SK-N-SH treated with all-trans-retinoic acid at 6 μM for 48 hours (cell line): ENCODE measurements at regions not wholly inside any gene's neighbourhood (a gene's known extent, or its start where the extent isn't known, plus 50 kb on each side); places are given as distances from the start of the nearest gene placed in this dataset.

Source experiments
- ATAC-seq: fragments of 200-7000 bp; cut with Tn5 transposase; 3 replicates; pipeline ENCODE4 v1.9.1; 2020; ENCODE audit warnings: mild to moderate bottlenecking, moderate library complexity
- ARNTL ChIP-seq: fragments of 450-650 bp; formaldehyde crosslinking; IDR thresholded peaks from 2 replicates; pipeline ENCODE4 v1.5.0; 2020; ENCODE audit warnings: low read depth, mild to moderate bottlenecking, moderate library complexity, borderline replicate concordance
- BACH2 ChIP-seq: fragments of 250-450 bp; sonication (Bioruptor Pico); IDR thresholded peaks from 2 replicates; pipeline ENCODE4 v1.9.0; 2021; ENCODE audit warnings: mild to moderate bottlenecking, borderline replicate concordance
- CREB5 ChIP-seq: fragments of 250-450 bp; sonication (Bioruptor Pico); IDR thresholded peaks from 2 replicates; pipeline ENCODE4 v1.5.1; 2020; ENCODE audit warnings: low read depth, mild to moderate bottlenecking, moderate library complexity
- CSDC2 ChIP-seq: fragments of 250-450 bp; sonication (Bioruptor Pico); IDR thresholded peaks from 2 replicates; pipeline ENCODE4 v1.5.0; 2020; ENCODE audit warnings: mild to moderate bottlenecking, moderate library complexity
- ESRRG ChIP-seq: fragments of 250-450 bp; sonication (Bioruptor Pico); IDR thresholded peaks from 2 replicates; pipeline ENCODE4 v1.6.1; 2021; ENCODE audit warnings: mild to moderate bottlenecking
- GLIS3 ChIP-seq: fragments of 250-450 bp; sonication (Bioruptor Pico); IDR thresholded peaks from 2 replicates; pipeline ENCODE4 v1.5.0; 2020; ENCODE audit warnings: mild to moderate bottlenecking, moderate library complexity
- ISL1 ChIP-seq: fragments of 250-450 bp; sonication (Bioruptor Pico); IDR thresholded peaks from 2 replicates; pipeline ENCODE4 v2.1.2; 2022; ENCODE audit warnings: mild to moderate bottlenecking, moderate library complexity
- OSR1 ChIP-seq: fragments of 250-450 bp; sonication (Bioruptor Pico); IDR thresholded peaks from 2 replicates; pipeline ENCODE4 v1.8.0; 2022; ENCODE audit warnings: moderate library complexity, mild to moderate bottlenecking, inconsistent platforms
- PATZ1 ChIP-seq: fragments of 250-450 bp; sonication (Bioruptor Pico); IDR thresholded peaks from 2 replicates; pipeline ENCODE4 v1.8.0; 2020; ENCODE audit warnings: mild to moderate bottlenecking, moderate library complexity, borderline replicate concordance
- POU6F1 ChIP-seq: fragments of 250-450 bp; sonication (Bioruptor Pico); IDR thresholded peaks from 2 replicates; pipeline ENCODE4 v1.8.0; 2021; ENCODE audit warnings: low read depth, mild to moderate bottlenecking, moderate library complexity, borderline replicate concordance
- PPARA ChIP-seq: fragments of 250-450 bp; sonication (Bioruptor Pico); IDR thresholded peaks from 2 replicates; pipeline ENCODE4 v1.5.0; 2020; ENCODE audit warnings: mild to moderate bottlenecking, borderline replicate concordance
- RARB ChIP-seq: fragments of 250-450 bp; sonication (Bioruptor Pico); IDR thresholded peaks from 2 replicates; pipeline ENCODE4 v1.8.0; 2021; ENCODE audit warnings: mild to moderate bottlenecking, moderate library complexity
- SNAI2 ChIP-seq: fragments of 250-450 bp; sonication (Bioruptor Pico); IDR thresholded peaks from 2 replicates; pipeline ENCODE4 v1.5.0; 2020; ENCODE audit warnings: mild to moderate bottlenecking, moderate library complexity
- TOX ChIP-seq: fragments of 250-450 bp; sonication (Bioruptor Pico); IDR thresholded peaks from 2 replicates; pipeline ENCODE4 v1.8.0; 2021; ENCODE audit warnings: mild to moderate bottlenecking, moderate library complexity, borderline replicate concordance
- TSHZ2 ChIP-seq: fragments of 250-450 bp; sonication (Bioruptor Pico); IDR thresholded peaks from 2 replicates; pipeline ENCODE4 v1.5.0; 2020; ENCODE audit warnings: mild to moderate bottlenecking, moderate library complexity
- ZC3H10 ChIP-seq: fragments of 250-450 bp; sonication (Bioruptor Pico); IDR thresholded peaks from 2 replicates; pipeline ENCODE4 v1.5.1; 2021; ENCODE audit warnings: mild to moderate bottlenecking, moderate library complexity
- ZFP3 ChIP-seq: fragments of 250-450 bp; sonication (Bioruptor Pico); IDR thresholded peaks from 2 replicates; pipeline ENCODE4 v1.5.0; 2020; ENCODE audit warnings: mild to moderate bottlenecking, moderate library complexity
- ZFP30 ChIP-seq: fragments of 450-650 bp; formaldehyde crosslinking; IDR thresholded peaks from 2 replicates; pipeline ENCODE4 v1.5.0; 2022; ENCODE audit warnings: mild to moderate bottlenecking, moderate library complexity
- ZNF565 ChIP-seq: fragments of 450-650 bp; formaldehyde crosslinking; conservative IDR thresholded peaks from 2 replicates; pipeline ENCODE4 v1.5.0; 2020; ENCODE audit warnings: low read depth, mild to moderate bottlenecking, moderate library complexity
- ZNF70 ChIP-seq: fragments of 450-650 bp; formaldehyde crosslinking; IDR thresholded peaks from 2 replicates; pipeline ENCODE4 v1.5.0; 2020; ENCODE audit warnings: mild to moderate bottlenecking, moderate library complexity
- ZNF8 ChIP-seq: fragments of 450-650 bp; formaldehyde crosslinking; IDR thresholded peaks from 2 replicates; pipeline ENCODE4 v1.5.0; 2020; ENCODE audit warnings: mild to moderate bottlenecking, moderate library complexity
- TF ChIP-seq, protein P1 (sequence below): fragments of 250-450 bp; sonication (Bioruptor Pico); IDR thresholded peaks from 2 replicates; pipeline ENCODE4 v1.5.1; 2021; ENCODE audit warnings: mild to moderate bottlenecking, moderate library complexity

- TF ChIP-seq, protein P1, sequence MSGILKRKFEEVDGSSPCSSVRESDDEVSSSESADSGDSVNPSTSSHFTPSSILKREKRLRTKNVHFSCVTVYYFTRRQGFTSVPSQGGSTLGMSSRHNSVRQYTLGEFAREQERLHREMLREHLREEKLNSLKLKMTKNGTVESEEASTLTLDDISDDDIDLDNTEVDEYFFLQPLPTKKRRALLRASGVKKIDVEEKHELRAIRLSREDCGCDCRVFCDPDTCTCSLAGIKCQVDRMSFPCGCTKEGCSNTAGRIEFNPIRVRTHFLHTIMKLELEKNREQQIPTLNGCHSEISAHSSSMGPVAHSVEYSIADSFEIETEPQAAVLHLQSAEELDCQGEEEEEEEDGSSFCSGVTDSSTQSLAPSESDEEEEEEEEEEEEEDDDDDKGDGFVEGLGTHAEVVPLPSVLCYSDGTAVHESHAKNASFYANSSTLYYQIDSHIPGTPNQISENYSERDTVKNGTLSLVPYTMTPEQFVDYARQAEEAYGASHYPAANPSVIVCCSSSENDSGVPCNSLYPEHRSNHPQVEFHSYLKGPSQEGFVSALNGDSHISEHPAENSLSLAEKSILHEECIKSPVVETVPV: no peak
- no peak for TF ChIP-seq BACH2
- TF ChIP-seq ZC3H10 (CRISPR knock-in tag): no peak
- TF ChIP-seq GLIS3: no peak
- no peak for TF ChIP-seq PPARA (CRISPR knock-in tag)
- no peak for TF ChIP-seq CREB5 (CRISPR knock-in tag)
- no peak for TF ChIP-seq PATZ1 (CRISPR knock-in tag)
- TF ChIP-seq CSDC2 (CRISPR knock-in tag): no peak
- TF ChIP-seq ZNF8 (CRISPR knock-in tag): no peak
- no peak for TF ChIP-seq ESRRG
- TF ChIP-seq TOX (CRISPR knock-in tag): no peak
- no peak for TF ChIP-seq SNAI2 (CRISPR knock-in tag)
- no peak for TF ChIP-seq ZNF565 (CRISPR knock-in tag)
- no peak for TF ChIP-seq POU6F1
- no peak for TF ChIP-seq RARB (CRISPR knock-in tag)
- no peak for TF ChIP-seq OSR1 (CRISPR knock-in tag)
- no peak for TF ChIP-seq ISL1 (CRISPR knock-in tag)
- TF ChIP-seq ZNF70 (CRISPR knock-in tag): no peak
- TF ChIP-seq ZFP30: no peak
Measured at GRCh38 chr2:43129676-43130547, 96.5 kb downstream of the ZFP36L2 start.

GRCh38 chr2:43128559-43128955, 97.8 kb downstream of the ZFP36L2 start:
- ATAC-seq: no peak
- no peak for TF ChIP-seq GLIS3
- TF ChIP-seq ARNTL: no peak
- TF ChIP-seq BACH2: no peak
- no peak for TF ChIP-seq CREB5 (CRISPR knock-in tag)
- TF ChIP-seq ZFP3 (CRISPR knock-in tag): no peak

More at GRCh38 chr2:43129676-43130547, 96.5 kb downstream of the ZFP36L2 start:
- ATAC-seq: no peak

DNA sequence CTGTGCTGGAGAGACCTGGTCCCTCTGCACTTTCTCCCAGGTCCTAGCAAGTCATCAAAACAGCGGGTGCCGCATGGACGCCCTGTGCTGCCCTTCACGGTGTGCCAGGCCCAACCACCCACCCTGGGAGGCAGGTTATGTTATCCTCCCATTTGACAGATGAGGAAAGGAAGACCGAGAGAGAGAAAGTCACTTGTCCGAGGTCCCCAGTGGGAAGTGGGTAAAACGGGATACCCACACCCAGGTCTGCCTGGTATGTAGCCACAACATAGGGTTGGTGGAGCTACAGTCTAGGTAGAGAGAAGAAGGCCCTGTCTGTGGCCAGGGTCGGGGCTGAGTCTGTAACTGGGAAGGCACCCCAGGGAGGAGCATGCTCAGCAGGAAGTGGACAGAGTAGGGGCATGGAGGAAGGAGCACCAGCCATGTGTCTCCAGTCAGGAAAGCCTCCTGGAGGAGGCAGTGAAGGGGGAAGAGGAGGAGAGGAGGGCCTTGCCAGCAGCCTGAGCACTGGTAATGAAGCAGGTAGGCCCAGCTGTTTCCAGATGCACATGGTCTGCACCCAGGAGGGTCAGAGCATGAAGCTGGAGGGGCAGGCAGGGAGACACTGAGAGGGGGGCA, 98.4 kb downstream of the ZFP36L2 start:
- no peak for ATAC-seq
- TF ChIP-seq ZNF565 (CRISPR knock-in tag) (no peak), TSHZ2 (CRISPR knock-in tag) (no peak), CSDC2 (CRISPR knock-in tag) (no peak), ESRRG (no peak), GLIS3 (no peak), PPARA (CRISPR knock-in tag) (no peak), ZFP30 (no peak), BACH2 (no peak), ZC3H10 (CRISPR knock-in tag) (no peak), OSR1 (CRISPR knock-in tag) (no peak)
- TF ChIP-seq, all 23 proteins: peak for 0
